CD1c-positive myeloid dendritic cell (primary cell): ENCODE measurements at regions not wholly inside any gene's neighbourhood (a gene's known extent, or its start where the extent isn't known, plus 50 kb on each side); places are given as distances from the start of the nearest gene placed in this dataset.
"Not testable (repeated sequence)": the region's sequence is repeated elsewhere in the genome, so short reads cannot be mapped to it uniquely, and the experiment has no call there.

ENCODE experiments used
- DNase-seq: peaks from one replicate; pipeline ENCODE4 v3.0.0-alpha.2; 2016; ENCODE audit errors: extremely low spot score

DNA sequence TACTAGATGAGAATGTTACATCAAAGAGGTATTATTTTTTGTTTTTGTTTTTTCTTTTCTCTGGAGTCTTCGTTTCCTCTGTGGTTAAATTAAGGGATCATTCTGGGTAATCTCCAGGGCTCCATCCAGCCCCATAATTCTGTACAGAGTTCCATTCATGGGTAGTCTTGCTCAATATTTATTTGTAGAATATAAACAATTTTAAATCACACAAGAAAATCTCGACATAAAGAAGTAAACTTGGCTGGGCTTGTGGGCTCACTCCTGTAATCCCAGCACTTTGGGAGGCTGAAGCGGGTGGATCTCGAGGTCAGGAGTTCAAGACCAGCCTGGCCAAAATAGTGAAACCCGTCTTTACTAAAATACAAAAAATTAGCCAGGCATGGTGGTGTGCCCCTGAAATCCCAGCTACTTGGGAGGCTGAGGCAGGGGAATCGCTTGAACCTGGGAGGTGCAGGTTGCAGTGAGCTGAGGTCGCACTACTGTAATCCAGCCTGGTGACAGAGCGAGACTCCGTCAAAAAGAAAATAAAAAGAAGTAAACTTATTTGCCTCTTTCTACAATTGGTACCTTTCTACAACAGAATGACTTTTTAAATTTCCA is 166.8 kb upstream of the TGFBR2 start:
- DNase-seq = no peak

- DNase-seq = no peak
These were observed 166.2 kb upstream of the TGFBR2 start for GRCh38 chr3:30440147-30440604.

- DNase-seq = no peak
These were observed 165.5 kb upstream of the TGFBR2 start for GRCh38 chr3:30440880-30441279.

DNA sequence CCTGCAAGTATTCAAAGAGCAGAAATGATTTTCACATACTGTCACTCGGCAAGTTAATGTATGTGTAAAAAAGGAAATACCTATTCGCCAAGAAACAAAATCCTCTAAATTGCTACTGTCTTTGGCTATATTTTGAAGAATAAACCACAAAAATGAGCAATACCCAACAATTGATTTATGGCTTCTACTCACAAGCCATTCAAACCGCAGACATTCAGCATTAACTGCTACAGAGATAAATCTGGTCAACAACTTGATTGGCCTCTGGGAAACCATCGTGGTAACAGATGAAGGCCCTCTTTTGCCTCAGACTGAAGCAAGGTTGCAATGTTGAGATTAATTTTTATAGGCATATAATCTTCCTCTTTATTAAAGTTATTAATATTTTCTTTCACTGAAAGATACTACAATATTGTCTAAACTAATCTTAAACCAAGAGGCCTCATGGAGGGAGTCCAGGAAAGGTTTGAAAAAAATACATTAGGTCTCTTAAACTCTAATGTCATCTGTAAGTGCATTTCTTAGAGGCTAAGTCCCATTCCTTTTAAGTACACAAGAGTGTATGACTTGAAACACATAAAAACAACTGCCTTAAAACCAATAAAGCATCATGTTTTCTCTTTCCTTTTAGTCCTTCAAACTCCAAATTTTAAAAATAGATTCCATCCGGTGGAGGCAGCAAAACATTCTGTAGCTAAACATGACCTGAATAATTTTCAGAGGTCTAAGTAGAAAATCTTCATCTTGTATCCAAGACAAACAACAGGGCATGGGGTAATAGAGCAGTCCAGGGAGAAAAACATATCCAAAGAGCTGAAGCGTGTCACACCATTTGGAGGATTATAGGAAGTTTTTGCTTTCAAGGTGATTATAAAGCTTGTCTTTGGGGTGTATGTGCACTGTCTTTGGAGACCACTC is 162.4 kb upstream of the TGFBR2 start:
- DNase-seq = no peak

- DNase-seq = no peak
These were observed 157.7 kb upstream of the TGFBR2 start for GRCh38 chr3:30448450-30449289.

DNA sequence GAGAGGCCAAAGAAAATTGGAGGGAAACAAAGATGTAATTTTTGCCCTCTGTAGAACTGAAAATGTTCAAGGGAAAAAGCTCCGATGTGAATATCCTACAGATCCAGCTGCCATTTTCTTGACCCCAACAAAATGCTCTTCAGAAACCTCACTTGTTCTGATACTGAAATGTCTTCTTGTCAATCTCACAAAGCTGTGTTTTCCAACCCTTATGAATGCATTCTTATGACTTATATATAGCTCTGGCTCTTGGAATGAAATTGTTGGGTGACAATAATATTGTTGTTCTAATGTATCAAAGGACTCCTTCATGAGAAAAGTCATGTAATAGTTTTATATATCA is 157.1 kb upstream of the TGFBR2 start:
- DNase-seq = no peak

DNA sequence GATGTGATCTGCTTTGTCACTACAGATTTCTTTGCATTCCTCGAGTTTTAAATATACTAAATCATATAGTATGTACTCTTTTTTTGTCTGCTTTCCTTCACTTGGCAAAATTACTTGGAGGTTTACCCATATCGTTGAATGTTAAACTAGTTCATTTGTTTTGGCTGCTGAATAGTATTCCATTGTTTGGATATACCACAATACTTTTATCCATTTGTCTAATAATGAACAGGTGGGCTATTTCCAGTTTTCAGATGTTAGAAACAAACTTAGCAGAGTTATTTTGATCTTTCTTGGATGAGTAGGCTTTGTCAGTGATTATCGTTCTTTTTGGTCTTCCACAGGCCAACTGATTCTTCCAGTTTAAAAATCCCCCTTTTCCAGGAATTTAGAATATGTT is 154.0 kb upstream of the TGFBR2 start:
- DNase-seq = no peak

DNA sequence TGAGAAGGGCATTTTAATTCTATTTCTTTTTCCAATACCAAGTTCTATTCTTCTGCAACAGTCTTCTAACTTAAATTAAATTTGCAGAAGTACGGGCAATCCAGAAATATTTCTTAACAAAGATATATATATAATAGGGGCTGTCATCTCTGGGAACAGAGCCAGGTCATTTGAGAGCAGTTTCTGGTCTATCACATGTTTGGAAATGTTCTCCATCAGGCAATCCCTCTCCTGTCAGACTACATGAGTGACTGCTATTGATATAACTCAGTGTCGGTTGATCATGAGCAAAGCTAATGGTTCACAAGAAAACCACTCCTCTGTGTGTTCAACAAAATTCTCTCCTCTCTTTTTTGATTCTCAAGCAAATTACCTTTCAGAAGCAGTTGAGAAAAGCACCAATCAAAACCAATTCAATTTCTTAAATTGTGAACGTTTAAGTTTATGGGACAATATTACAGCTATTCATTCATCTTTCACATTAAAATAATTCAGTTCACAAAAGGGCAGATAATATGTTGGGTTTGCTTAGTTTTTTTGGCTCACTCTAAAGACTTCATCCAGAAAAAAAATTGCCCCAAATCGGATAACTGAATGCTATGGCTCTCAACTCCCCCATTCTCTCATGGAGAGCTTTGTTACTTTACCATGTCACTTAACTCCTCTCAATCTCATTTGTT is 152.9 kb upstream of the TGFBR2 start:
- DNase-seq = peak; percentile 16

DNA sequence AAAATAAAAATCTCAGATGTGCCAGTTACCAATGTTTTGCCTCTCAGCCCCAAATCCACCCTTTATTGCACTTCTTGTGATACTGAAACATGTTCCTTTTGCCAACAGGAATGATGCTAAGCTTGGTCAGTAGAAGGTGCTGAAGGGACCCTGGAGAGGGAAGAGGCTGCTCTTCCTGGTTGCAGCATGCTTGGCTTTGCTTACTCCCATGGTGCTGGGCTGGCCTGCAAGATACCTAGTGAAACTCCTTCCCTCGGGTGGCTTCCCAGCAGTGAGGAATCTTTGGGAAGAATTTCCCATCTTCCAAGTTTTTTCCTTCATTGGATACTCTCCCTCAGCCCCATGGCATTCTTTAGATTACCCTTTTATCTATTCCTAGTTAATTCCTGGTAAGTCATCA is 151.8 kb upstream of the TGFBR2 start:
- DNase-seq = no peak

GRCh38 chr3:30455112-30455511 is 151.3 kb upstream of the TGFBR2 start:
- DNase-seq = not testable (repeated sequence)

DNA sequence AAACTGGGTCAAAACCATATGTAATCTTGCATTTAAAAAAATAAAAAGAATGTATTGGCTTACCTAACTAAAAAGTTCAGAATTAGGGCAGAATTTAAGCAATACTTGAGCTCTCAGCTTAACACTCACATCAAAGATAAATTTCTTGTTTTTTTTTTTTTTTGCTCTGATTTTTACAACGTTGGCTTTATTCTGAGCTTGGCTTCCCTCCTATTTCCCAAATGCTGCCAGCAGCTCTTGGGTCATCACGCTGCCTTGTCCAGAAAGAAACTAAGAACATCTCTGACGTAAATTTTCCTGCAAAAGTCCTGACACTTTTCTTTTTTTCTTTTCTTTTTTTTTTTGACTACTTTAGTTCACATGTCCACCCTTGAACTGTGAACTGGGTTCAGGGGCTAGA is 150.6 kb upstream of the TGFBR2 start:
- no peak for DNase-seq

DNA sequence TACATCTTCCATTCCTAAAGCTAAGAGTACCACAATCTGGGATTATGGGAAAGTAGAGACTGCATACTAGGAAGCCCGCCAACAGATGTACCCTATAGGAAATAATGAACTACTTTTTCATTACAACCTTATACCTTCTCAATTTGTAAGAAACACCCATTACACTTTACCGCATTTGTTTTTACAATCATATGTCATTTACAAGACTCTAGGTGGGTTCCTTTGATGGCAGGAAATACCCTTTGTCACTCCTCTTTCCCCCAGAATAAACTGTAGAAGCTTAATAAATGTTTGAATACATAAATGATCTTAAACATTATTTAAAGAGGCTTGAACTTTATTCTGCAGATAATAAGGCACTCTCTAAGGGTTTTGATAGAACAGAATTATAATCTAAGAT is 150.1 kb upstream of the TGFBR2 start:
- DNase-seq = no peak

GRCh38 chr3:30457081-30457480 is 149.3 kb upstream of the TGFBR2 start:
- DNase-seq = no peak

DNA sequence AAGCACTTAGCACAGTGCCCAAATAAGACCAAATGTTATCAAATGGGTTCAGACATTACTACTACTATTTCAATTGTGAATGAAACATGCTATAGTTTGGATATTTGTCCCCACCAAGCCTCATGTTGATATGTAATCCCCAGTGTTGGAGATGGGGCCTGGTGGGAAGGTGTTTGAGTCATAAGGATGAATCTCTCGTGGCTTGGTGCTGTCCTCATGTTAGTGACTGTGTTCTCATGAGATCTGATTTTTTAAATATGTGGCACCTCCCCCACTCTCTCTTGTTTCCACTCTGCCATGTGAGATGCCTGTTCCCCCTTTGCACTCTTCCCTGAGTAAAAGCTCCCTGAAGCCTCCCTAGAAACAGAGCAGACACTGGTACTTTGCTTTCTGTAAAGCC is 148.7 kb upstream of the TGFBR2 start:
- DNase-seq = no peak

- no peak for DNase-seq
These were observed 147.8 kb upstream of the TGFBR2 start for GRCh38 chr3:30458376-30459171.

DNA sequence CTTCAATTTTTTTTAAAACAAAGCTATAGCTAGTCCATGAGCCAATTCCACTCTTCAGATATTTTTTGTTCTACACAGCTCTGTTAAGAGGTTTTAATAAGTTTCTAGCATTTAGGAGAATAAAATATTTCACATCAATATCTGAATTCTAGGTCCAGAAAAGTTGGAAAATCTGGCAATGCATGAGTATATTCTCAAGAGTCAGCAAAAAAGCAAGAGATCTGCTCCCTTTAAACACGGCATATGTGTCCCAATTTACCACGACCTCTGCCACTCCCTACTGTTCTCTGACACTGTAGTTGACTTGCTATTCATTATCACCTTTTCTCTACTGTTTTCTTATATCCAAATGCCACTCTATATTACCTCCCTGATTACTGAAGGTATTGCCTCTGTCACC is 145.1 kb upstream of the TGFBR2 start:
- no peak for DNase-seq

DNA sequence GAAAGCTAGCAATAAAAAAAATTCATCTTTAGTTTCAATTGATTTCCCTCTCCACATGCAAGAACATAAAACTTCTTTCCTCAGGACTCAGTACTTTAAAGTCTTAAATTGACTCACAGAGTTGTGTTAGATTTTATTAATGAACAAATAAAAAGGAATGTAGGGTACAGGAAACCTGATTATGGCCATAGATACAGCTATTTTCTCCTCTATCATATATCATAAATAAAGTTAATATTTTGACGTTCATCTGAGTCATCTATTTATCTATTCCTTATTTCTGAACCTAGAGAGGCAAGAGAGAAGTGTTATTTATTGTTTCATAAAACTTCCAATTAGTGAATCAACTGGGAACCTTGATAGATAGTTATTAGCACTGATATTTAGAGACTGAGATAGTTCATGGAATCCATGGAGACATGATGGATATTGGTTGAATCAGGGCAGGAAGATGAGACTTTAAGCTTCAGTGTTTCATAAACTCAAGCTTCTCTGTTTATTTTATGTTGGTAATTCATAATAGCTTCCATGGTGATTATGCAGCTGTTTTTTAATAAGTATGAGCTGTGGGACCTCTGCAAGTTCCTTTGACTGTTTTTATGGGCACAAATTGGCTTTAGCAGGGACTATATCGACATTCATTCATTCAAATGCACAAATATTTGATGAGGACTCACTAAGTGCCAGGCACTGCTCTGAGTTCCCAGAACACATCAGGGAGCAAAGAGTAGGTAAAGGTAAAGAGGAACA is 143.5 kb upstream of the TGFBR2 start:
- no peak for DNase-seq

DNA sequence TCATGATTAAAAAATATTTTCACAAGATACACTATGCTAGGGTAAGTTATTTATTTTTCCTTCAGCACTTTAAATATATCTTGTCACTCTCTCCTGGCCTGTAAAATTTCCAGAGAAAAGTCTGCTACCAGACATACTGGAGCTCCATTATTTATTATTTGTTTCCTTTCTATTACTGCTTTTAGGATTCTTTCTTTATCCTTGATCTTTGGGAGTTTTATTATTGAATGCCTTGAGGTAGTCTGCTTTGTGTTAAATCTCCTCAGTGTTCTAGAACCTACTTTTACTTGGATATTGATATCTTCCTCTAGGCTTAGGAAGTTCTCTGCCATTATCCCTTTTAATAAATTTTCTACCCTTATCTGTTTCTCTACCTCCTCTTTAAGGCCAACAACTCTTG is 142.0 kb upstream of the TGFBR2 start:
- DNase-seq = no peak

DNA sequence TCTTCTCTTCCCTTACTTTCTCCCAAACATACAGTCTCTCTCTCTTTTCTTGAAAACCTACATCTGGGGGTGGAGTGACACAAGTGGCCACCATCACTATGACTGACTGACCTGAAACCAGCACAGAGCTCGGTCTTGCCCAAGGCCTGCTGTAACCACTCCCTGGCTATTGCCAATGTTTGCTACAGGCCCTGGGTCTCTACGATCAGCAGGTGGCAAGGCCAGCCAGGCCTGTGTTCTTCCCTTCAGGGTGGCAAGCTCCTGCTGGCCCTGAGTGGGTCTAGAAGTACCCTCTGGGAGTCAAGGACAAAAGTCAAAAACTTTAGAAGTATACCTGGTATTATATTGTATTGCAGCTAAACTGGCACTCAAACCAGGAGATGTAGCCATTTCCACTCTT is 140.9 kb upstream of the TGFBR2 start:
- DNase-seq = no peak

DNA sequence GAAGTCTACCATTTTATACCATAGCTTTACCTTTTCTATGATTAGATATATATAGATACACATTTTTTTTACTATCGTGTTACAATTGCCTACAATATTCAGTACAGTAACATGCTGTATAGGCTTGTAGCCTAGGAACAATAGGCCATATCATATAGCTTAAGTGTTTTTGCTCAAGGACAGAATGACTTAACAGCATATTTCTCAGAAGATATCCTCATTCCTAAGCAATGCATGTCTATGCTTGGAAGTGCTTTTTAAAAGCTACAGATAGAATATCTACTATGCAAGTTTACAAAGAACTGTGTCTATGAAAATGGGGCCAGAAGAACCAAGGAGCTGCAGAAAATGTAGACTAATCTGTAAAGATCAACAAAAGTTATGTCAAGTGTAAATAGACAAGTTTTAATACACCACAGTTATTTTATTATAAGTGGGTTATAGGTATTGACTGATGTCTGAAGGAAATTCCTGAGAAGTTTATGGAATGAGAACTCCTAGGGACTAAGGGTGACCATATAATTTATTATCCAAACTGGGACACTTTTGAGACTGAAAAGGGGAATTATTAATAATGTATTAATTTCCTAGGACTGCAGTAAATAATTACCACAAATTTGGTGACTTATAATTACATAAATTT is 138.7 kb upstream of the TGFBR2 start:
- no peak for DNase-seq
